ENCODE measurements at regions not wholly inside any gene's neighbourhood (a gene's known extent, or its start where the extent isn't known, plus 50 kb on each side); places are given as distances from the start of the nearest gene placed in this dataset.
"Not testable (repeated sequence)": the region's sequence is repeated elsewhere in the genome, so short reads cannot be mapped to it uniquely, and the experiment has no call there.

DNA sequence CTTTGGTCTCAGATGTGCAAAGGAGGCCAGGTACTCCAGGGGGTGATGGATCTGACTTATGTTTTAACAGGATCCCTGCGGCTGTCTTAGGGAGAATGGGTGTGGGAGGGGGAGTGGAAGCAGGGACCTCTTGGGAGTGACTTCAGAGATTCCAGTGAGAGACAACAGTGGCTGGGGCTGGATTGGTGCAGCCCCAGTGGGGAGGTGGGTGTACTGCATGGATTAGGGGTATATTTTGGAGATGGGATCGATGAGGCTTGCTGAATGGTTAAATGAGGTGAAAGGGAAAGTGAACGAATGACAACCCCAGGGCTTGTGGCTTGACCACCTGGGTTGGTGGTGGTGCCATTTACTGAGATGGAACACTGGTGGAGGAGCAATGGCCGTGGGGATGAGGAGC lies 211.0 kb downstream of the ATP6V0E2 start:
- ATAC-seq: not testable (repeated sequence)
- 74 to 81% (median 76%) methylated on average over 4 of the region's 4 CpGs for WGBS, 4 donors

DNA sequence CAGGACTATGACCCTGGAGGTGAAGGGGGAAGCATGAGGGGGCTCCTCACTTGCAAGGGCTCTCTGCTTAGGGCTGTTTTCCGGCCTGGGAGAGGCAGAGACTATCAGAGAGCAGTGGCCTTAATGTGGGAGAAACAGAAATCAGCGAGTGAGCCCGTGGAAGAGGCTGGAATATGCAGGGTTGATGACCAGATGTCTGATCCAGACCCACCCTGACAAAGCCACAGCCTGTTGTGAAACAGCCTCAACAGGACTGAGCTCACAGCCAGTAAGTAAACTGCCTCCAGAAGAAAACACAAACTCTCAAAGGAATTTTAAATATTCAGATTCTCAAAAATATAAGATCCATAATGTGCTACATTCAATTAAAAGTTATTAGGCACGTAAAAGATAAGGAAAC lies 213.7 kb downstream of the ATP6V0E2 start:
- H3K27ac ChIP-seq; H3K27me3 ChIP-seq; H3K36me3 ChIP-seq; H3K4me1 ChIP-seq; intact Hi-C loops (cut with DNase I); H3K9me3 ChIP-seq; DNase-seq; H3K4me3 ChIP-seq; ATAC-seq: not testable (repeated sequence)
- 61 to 77% (median 70%) methylated on average over 4 of the region's 4 CpGs for WGBS, 4 donors

More for the DNA sequence above, 211.0 kb downstream of the ATP6V0E2 start:
- intact Hi-C loops (cut with DNase I); H3K27ac ChIP-seq; H3K9me3 ChIP-seq; H3K4me1 ChIP-seq; H3K36me3 ChIP-seq; DNase-seq; H3K27me3 ChIP-seq; H3K4me3 ChIP-seq: not testable (repeated sequence)

DNA sequence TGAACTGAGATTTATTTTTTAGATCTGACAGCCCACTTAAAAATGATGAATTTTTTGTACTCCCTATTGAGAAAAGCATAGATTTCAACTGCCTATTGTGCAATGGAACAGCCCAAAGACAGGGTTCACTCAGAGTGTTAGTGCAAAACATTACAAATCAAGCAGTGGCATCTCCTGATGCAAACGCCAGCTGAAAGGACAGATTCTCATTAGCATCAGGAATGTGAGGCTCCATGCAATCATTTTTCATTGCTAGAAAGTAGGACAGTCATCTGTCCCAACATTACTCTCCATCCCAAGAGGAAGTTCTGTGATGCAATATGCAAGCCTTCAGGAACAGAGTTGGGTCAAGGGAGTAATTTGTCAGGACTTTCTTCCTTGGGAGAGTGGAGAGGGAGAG lies 215.4 kb downstream of the ATP6V0E2 start:
- DNase-seq; H3K27ac ChIP-seq; H3K36me3 ChIP-seq; H3K4me3 ChIP-seq; H3K9me3 ChIP-seq; H3K27me3 ChIP-seq; intact Hi-C loops (cut with DNase I); ATAC-seq; H3K4me1 ChIP-seq: not testable (repeated sequence)
- 39 to 65% (median 53%) methylated on average over 1 of the region's 1 CpG for WGBS, 4 donors

DNA sequence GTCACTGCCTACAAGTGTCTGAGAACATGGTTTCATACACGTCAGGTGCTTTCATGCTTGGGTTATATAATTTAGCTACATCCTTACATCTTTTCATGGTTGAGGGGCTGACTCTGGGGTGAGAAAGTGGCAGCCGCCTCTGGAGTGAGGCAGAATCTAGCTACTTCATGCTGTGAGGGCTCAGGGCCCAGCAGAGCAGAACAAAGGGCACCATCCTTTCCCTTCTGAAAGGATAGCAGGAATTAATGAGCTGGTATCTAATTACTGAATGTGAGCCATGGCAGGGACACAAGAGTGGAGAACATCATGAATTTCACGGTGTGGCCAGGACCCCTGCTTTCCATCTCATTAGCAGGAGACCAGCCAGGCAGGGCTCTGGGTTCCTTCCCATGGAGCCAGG lies 217.0 kb downstream of the ATP6V0E2 start:
- intact Hi-C loops (cut with DNase I); ATAC-seq; H3K9me3 ChIP-seq; H3K4me3 ChIP-seq; H3K27me3 ChIP-seq; DNase-seq; H3K4me1 ChIP-seq; H3K36me3 ChIP-seq; H3K27ac ChIP-seq: not testable (repeated sequence)
- 59 to 79% (median 68%) methylated on average over 2 to 3 of the region's 3 CpGs for WGBS, 4 donors

DNA sequence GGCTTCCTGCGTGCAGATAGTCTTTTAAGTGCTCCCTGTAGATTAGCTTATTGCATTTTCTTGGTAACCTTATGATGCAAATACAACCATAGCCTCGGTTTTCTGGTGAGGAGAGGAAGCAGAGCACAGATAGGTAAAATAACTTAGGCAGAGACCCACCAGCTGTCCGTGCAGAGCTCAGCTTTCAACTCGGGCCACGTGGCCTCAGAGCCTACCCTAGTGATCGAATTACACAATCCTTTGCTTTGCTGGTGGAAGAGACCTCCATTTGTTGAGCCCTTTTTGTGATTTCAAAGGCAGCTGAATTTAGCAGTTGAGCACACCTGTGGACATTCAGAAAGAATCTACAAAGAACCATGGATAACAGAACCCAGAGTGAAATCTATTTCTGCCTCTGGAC lies 220.1 kb downstream of the ATP6V0E2 start:
- 34 to 41% (median 37%) methylated on average over 6 of the region's 6 CpGs for WGBS, 4 donors
- intact Hi-C loops (cut with DNase I); H3K9me3 ChIP-seq: not testable (repeated sequence)

DNA sequence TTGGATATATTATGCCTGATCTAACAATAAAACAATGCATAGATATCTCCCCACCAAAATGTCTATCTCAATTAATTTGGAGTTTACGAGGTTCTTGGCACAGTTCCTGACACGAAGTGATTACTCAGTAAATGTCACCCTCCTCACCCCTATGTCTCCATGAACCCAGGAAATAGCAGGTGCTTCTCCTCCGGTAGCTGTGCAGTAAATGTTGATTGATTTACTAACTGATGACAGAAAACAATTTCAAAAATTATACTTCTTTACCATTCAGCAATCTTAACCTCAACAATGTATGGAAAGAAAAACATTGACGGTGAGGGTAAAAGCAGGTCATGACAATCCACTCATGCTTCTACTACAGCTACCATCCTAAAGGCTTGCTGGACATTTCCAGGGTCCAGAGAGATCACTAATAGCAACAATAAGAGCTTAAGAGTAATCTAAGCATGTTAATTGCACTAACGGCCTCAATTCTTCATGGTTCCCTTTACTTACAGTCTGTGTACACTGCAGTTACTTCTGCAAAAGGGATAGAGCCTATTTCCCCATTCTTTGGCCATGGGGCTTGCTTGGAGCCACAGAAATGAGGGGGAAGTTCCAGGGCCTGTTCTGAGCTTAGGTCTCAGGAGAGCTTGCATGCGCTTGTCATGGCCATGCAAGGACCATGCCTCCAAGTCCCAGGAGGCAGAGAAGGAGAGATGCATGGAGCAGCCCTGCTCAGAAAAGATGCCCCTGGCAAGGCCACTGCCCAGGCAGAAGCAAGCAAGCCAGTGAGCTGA lies 222.6 kb downstream of the ATP6V0E2 start:
- H3K4me3 ChIP-seq; H3K4me1 ChIP-seq; H3K9me3 ChIP-seq; intact Hi-C loops (cut with DNase I); H3K27ac ChIP-seq; DNase-seq; H3K27me3 ChIP-seq; H3K36me3 ChIP-seq: not testable (repeated sequence)
- peak in 1 of 4 donors; percentile 48 for ATAC-seq
- WGBS, 4 donors: 58 to 69% (median 63%) methylated on average over 6 of the region's 6 CpGs

More for the DNA sequence above, 220.1 kb downstream of the ATP6V0E2 start:
- ATAC-seq, DNase-seq, H3K4me1 ChIP-seq, H3K27me3 ChIP-seq, H3K36me3 ChIP-seq, H3K27ac ChIP-seq, H3K4me3 ChIP-seq: not testable (repeated sequence)

DNA sequence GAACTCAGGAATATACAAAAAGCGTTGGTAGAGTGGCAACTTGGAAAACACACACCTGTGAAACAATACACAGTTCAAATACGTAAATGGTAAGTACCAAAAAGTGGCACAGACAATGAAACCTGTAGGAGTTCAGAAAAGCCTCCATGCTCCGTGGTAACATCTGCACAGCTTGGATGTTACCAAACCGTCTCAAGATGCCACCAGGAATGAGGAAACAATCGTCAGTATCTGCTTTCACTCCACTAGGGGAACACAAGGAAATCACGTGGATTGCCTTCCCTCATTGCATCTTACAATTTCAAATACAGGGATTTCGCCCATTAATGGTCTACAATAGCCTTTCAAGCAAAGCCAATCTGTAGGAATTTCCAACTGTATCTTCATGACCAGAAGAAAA lies 224.6 kb upstream of the LRRC61 start:
- H3K27me3 ChIP-seq; ATAC-seq; H3K9me3 ChIP-seq; intact Hi-C loops (cut with DNase I); DNase-seq; H3K4me3 ChIP-seq; H3K4me1 ChIP-seq; H3K36me3 ChIP-seq; H3K27ac ChIP-seq: not testable (repeated sequence)
- WGBS, 4 donors: 61 to 75% (median 71%) methylated on average over 6 to 7 of the region's 7 CpGs

DNA sequence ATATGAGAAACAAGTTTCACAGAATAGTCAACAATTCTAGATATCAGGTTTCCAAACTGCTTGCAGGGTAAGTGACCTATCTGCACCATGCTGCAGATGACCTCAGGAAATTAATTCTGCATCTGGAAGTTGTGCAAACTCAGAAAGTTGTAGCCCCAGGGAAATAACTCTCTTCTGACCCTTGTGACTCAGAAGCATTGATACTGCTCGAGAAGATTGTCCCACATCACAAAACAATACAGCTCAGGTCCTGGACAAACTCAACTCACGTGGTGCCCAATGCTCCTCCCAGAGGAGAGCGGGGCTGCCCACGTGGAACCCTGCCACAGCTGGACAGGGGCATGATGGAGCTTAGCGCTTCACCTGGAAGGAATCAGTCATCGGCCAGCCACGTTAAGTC lies 221.9 kb upstream of the LRRC61 start:
- H3K27ac ChIP-seq; ATAC-seq; H3K9me3 ChIP-seq; H3K4me1 ChIP-seq; DNase-seq; intact Hi-C loops (cut with DNase I); H3K27me3 ChIP-seq; H3K36me3 ChIP-seq; H3K4me3 ChIP-seq: not testable (repeated sequence)
- WGBS, 4 donors: 49 to 74% (median 70%) methylated on average over 5 to 7 of the region's 7 CpGs

DNA sequence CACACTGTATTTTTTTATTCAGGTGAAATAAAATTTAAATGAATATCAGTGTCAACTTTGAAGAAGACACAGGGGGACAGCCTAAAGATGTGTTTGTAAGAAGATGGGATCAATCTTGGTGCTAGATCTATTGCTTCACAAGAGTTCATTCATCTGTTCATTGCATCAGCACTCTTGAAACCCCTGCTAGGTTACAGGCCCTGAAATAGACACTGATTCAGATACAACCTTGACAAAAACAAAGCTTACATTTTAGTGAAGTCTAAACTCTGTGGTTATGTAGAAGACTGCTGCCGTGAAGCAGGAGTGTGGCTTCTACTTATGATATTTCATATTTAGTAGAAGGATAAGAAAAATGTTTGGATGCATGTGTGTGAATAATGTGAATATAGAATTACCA lies 215.9 kb upstream of the LRRC61 start:
- H3K9me3 ChIP-seq; ATAC-seq; H3K4me1 ChIP-seq; H3K4me3 ChIP-seq; H3K27ac ChIP-seq; intact Hi-C loops (cut with DNase I); DNase-seq; H3K27me3 ChIP-seq; H3K36me3 ChIP-seq: not testable (repeated sequence)
- WGBS, 4 donors: 81 to 93% (median 86%) methylated on average over 1 of the region's 1 CpG

DNA sequence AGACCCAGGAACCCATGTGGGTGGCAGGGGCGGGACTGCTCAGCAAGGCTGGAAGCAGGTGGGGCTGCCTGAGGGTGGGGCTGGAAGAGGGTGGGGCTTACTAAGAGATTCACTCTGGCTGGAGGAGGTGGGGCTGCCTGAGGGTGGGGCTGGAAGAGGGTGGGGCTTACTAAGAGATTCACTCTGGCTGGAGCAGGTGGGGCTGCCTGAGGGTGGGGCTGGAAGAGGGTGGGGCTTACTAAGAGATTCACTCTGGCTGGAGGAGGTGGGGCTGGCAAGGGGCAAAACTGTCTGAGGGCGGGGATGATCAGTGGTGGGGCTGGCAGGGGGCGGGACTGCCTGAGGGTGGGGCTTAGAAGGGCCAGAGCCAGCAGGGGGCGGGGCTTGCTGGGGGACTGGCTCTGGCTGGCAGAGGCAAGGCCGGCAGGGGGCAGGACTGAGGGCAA lies 212.8 kb upstream of the LRRC61 start:
- H3K4me1 ChIP-seq; H3K9me3 ChIP-seq; intact Hi-C loops (cut with DNase I); H3K4me3 ChIP-seq; DNase-seq; H3K36me3 ChIP-seq; H3K27ac ChIP-seq: not testable (repeated sequence)
- peaks cover 0 to 12% (median 0%) of the 10 kb centered on the region in 9 donors for H3K27me3 ChIP-seq
- WGBS, 4 donors: 37 to 55% (median 54%) methylated on average over 3 to 5 of the region's 5 CpGs; no CpG with 5 or more reads in 1 of the 4 donors
- ATAC-seq: peak in 1 of 4 donors; percentile 27

DNA sequence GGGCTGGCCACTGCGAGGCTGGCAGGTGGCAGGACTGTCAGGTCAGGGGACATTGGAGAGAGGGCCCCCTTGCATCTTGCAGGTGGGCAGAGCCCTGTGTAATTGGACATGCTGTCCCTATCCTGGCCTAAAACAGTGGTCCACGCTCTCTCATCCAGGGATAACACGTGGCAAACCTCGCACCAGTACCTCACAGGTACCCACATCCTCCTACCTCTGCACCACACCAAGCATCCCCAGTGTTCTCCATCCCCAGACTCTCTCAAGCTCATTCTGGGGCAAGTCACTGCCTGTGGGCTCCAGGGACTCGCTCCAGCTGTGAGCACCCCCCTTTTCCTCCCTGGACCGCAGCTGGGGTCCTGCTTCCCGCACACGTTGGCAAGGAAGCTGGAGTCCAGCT lies 212.3 kb upstream of the LRRC61 start:
- intact Hi-C loops (cut with DNase I); H3K9me3 ChIP-seq; DNase-seq; H3K27ac ChIP-seq; H3K36me3 ChIP-seq; ATAC-seq; H3K4me3 ChIP-seq; H3K4me1 ChIP-seq: not testable (repeated sequence)
- peaks cover 0 to 13% (median 0%) of the 10 kb centered on the region in 9 donors for H3K27me3 ChIP-seq
- WGBS, 4 donors: 55 to 67% (median 58%) methylated on average over 6 to 8 of the region's 8 CpGs
